ENCODE measurements at regions not wholly inside any gene's neighbourhood (a gene's known extent, or its start where the extent isn't known, plus 50 kb on each side); places are given as distances from the start of the nearest gene placed in this dataset.

DNA sequence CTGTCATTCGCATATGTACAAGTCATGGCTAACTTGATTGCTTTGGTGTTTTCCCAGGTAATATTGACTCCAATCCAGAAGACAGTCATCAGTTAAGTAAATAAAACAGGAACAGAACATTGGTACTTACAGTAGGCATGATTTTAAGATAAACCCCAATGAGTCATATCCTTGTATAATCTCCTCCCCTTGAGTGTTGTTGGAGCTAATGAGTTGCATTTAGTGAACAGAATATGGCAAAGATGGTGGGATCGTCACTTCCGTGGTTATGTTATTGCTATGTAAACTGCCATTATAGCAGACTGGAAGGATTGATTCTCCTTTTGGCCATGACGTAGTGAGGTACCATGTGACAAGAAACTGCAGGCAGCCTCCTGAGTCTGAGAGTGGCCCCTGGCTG lies 102.2 kb downstream of the TMX1 start:
- no peak overlapping the region for H2AFZ ChIP-seq
- no peaks in the 10 kb centered on the region for H3K79me2 ChIP-seq (ENCODE audit: insufficient read depth)
- in situ Hi-C loops (cut with MboI), result no loop called here
- no peaks in the 10 kb centered on the region for H3F3A ChIP-seq (ENCODE audit: insufficient read depth)
- H3K36me3 ChIP-seq (ENCODE audit: low read depth), result no peaks in the 10 kb centered on the region
- no peaks in the 10 kb centered on the region for H3K27me3 ChIP-seq (replicated peaks; ENCODE audit: insufficient read depth)
- H3K4me3 ChIP-seq, result no peak overlapping the region
- no peaks in the 10 kb centered on the region; the same call in 1 of the 2 replicates for H3K4me1 ChIP-seq (ENCODE audit: insufficient read depth)
- no peak overlapping the region for H3K9ac ChIP-seq
- no peak overlapping the region for H3K27ac ChIP-seq
- DNase-seq, result peak; percentile 50
- H4K20me1 ChIP-seq (ENCODE audit: insufficient read depth), result no peaks in the 10 kb centered on the region
- WGBS, 2 experiments (ENCODE audit: low coverage in 1 of 2, low lambda C conversion rate in 2 of 2, missing lambda C conversion rate in 2 of 2), result 88% methylated on average over 4 of the region's 4 CpGs
- H3K4me2 ChIP-seq (ENCODE audit: unreplicated experiment), result no peak overlapping the region
- H3K9me3 ChIP-seq (ENCODE audit: low read depth), result no peaks in the 10 kb centered on the region
- TF ChIP-seq EZH2 (IDR thresholded peaks at IDR 0.05; ENCODE audit: insufficient read depth, poor library complexity, severe bottlenecking) (no peak), EZH2phosphoT487 (IDR thresholded peaks at IDR 0.05; ENCODE audit: insufficient read depth, low read depth) (no peak)
- no peaks in the 10 kb centered on the region for H3K9me2 ChIP-seq (ENCODE audit: insufficient read depth)

DNA sequence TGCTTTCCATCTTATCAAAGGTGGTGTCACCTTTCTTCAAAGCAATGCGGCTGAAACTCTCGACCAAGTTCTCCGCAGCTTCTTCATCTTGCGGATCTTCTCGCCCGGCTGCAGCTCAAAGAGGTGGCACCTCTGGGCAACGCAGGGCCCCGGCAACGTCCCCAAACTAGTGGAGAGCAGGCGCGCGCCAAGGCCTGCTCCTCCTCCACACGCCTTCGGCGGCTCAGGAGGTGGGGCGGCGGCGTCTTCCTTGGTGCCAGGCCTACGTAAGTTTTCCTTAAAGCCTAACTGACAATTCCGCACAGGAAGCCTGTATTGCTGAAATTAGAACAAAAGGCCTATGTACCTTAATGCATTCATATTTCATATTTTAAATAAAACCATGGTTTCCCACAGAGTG lies 112.0 kb downstream of the TMX1 start:
- no peaks in the 10 kb centered on the region for H3K9me3 ChIP-seq (ENCODE audit: low read depth)
- no peak for DNase-seq
- 93 to 95% methylated on average over 18 to 20 of the region's 20 CpGs for WGBS, 2 experiments (ENCODE audit: low coverage in 1 of 2, low lambda C conversion rate in 2 of 2, missing lambda C conversion rate in 2 of 2)
- H3K4me1 ChIP-seq (ENCODE audit: insufficient read depth), result peaks cover 15% of the 10 kb centered on the region
- in situ Hi-C loops (cut with MboI), result no loop called here
- no peaks in the 10 kb centered on the region for H3K36me3 ChIP-seq (ENCODE audit: low read depth)
- H3K27ac ChIP-seq, result no peak overlapping the region
- no peak overlapping the region for H2AFZ ChIP-seq
- no peak overlapping the region for H3K4me2 ChIP-seq (ENCODE audit: unreplicated experiment)
- no peaks in the 10 kb centered on the region for H3F3A ChIP-seq (ENCODE audit: insufficient read depth)
- no peak for TF ChIP-seq EZH2phosphoT487 (IDR thresholded peaks at IDR 0.05; ENCODE audit: insufficient read depth, low read depth)
- TF ChIP-seq EZH2 (IDR thresholded peaks at IDR 0.05; ENCODE audit: insufficient read depth, poor library complexity, severe bottlenecking), result no peak
- no peaks in the 10 kb centered on the region for H3K9me2 ChIP-seq (ENCODE audit: insufficient read depth)
- no peaks in the 10 kb centered on the region for H3K79me2 ChIP-seq (ENCODE audit: insufficient read depth)
- no peak overlapping the region for H3K4me3 ChIP-seq
- H3K9ac ChIP-seq, result no peak overlapping the region
- no peaks in the 10 kb centered on the region for H3K27me3 ChIP-seq (replicated peaks; ENCODE audit: insufficient read depth)
- H4K20me1 ChIP-seq (ENCODE audit: insufficient read depth), result no peaks in the 10 kb centered on the region

DNA sequence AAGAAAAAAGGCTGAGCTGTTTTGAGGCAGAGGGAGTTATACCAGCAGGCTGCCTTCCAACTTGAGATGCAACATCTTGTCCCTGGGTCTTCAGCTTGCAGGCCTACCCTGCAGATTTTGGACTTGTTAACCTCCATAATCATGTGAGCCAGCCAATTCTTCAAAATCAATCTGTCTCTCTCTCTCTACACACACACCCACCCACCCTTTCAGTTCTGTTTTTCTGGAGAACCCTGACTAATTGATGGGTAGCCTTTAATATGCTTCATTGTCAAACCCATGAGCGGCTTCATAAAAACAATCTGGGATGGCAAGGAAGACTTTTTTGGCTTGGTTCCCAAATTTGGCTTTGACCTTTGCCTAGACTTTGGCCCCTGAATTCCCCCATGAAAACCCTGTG lies 113.9 kb downstream of the TMX1 start:
- Histone ChIP-seq H3K27ac (no peak overlapping the region), H3K4me3 (no peak overlapping the region), H4K20me1 (ENCODE audit: insufficient read depth) (no peaks in the 10 kb centered on the region), H3K79me2 (ENCODE audit: insufficient read depth) (no peaks in the 10 kb centered on the region), H3K4me2 (ENCODE audit: unreplicated experiment) (no peak overlapping the region), H3K9ac (no peak overlapping the region), H3K36me3 (ENCODE audit: low read depth) (no peaks in the 10 kb centered on the region), H3K9me2 (ENCODE audit: insufficient read depth) (no peaks in the 10 kb centered on the region), H3K27me3 (replicated peaks; ENCODE audit: insufficient read depth) (no peaks in the 10 kb centered on the region), H3K4me1 (ENCODE audit: insufficient read depth) (peaks cover 18% of the 10 kb centered on the region), H3K9me3 (ENCODE audit: low read depth) (no peaks in the 10 kb centered on the region), H3F3A (ENCODE audit: insufficient read depth) (no peaks in the 10 kb centered on the region), H2AFZ (no peak overlapping the region)
- 95 to 100% methylated on average over 1 of the region's 1 CpG for WGBS, 2 experiments (ENCODE audit: low coverage in 1 of 2, low lambda C conversion rate in 2 of 2, missing lambda C conversion rate in 2 of 2)
- TF ChIP-seq EZH2 (IDR thresholded peaks at IDR 0.05; ENCODE audit: insufficient read depth, poor library complexity, severe bottlenecking) (no peak), EZH2phosphoT487 (IDR thresholded peaks at IDR 0.05; ENCODE audit: insufficient read depth, low read depth) (no peak)
- no peak for DNase-seq
- in situ Hi-C loops (cut with MboI), result no loop called here

GRCh38 chr14:51354846-51355245 lies 114.8 kb downstream of the TMX1 start:
- Histone ChIP-seq H3K36me3 (ENCODE audit: low read depth) (no peaks in the 10 kb centered on the region), H2AFZ (peak overlapping the region; percentile 59), H3K4me2 (ENCODE audit: unreplicated experiment) (no peak overlapping the region), H3K27ac (no peak overlapping the region), H4K20me1 (ENCODE audit: insufficient read depth) (no peaks in the 10 kb centered on the region), H3K9ac (no peak overlapping the region), H3K27me3 (replicated peaks; ENCODE audit: insufficient read depth) (no peaks in the 10 kb centered on the region), H3F3A (ENCODE audit: insufficient read depth) (no peaks in the 10 kb centered on the region), H3K4me1 (ENCODE audit: insufficient read depth) (peaks cover 18% of the 10 kb centered on the region), H3K4me3 (no peak overlapping the region), H3K9me2 (ENCODE audit: insufficient read depth) (no peaks in the 10 kb centered on the region), H3K79me2 (ENCODE audit: insufficient read depth) (no peaks in the 10 kb centered on the region), H3K9me3 (ENCODE audit: low read depth) (no peaks in the 10 kb centered on the region)
- 96 to 100% methylated on average over 1 of the region's 1 CpG for WGBS, 2 experiments (ENCODE audit: low coverage in 1 of 2, low lambda C conversion rate in 2 of 2, missing lambda C conversion rate in 2 of 2)
- TF ChIP-seq EZH2phosphoT487 (IDR thresholded peaks at IDR 0.05; ENCODE audit: insufficient read depth, low read depth) (no peak), EZH2 (IDR thresholded peaks at IDR 0.05; ENCODE audit: insufficient read depth, poor library complexity, severe bottlenecking) (no peak)
- in situ Hi-C loops (cut with MboI), result no loop called here
- DNase-seq, result no peak

- Histone ChIP-seq H3K36me3 (ENCODE audit: low read depth) (no peaks in the 10 kb centered on the region), H3K4me3 (no peak overlapping the region), H3K79me2 (ENCODE audit: insufficient read depth) (no peaks in the 10 kb centered on the region), H2AFZ (peak overlapping the region; percentile 59; the same call in 1 of the 2 replicates), H3K4me2 (ENCODE audit: unreplicated experiment) (no peak overlapping the region), H3K9ac (no peak overlapping the region), H3F3A (ENCODE audit: insufficient read depth) (no peaks in the 10 kb centered on the region), H3K4me1 (ENCODE audit: insufficient read depth) (peaks cover 18% of the 10 kb centered on the region), H3K27ac (no peak overlapping the region), H3K9me3 (ENCODE audit: low read depth) (no peaks in the 10 kb centered on the region), H4K20me1 (ENCODE audit: insufficient read depth) (no peaks in the 10 kb centered on the region), H3K27me3 (replicated peaks; ENCODE audit: insufficient read depth) (no peaks in the 10 kb centered on the region), H3K9me2 (ENCODE audit: insufficient read depth) (no peaks in the 10 kb centered on the region)
- WGBS, 2 experiments (ENCODE audit: low coverage in 1 of 2, low lambda C conversion rate in 2 of 2, missing lambda C conversion rate in 2 of 2), result 39 to 43% methylated on average over 5 of the region's 5 CpGs
- TF ChIP-seq EZH2 (IDR thresholded peaks at IDR 0.05; ENCODE audit: insufficient read depth, poor library complexity, severe bottlenecking) (no peak), EZH2phosphoT487 (IDR thresholded peaks at IDR 0.05; ENCODE audit: insufficient read depth, low read depth) (no peak)
- in situ Hi-C loops (cut with MboI), result no loop called here
- no peak for DNase-seq
Observed at GRCh38 chr14:51356381-51356780, 116.3 kb downstream of the TMX1 start.
